BLaER1 (cell line): ENCODE measurements at regions not wholly inside any gene's neighbourhood (a gene's known extent, or its start where the extent isn't known, plus 50 kb on each side); places are given as distances from the start of the nearest gene placed in this dataset.
"Not testable (repeated sequence)": the region's sequence is repeated elsewhere in the genome, so short reads cannot be mapped to it uniquely, and the experiment has no call there.

Source experiments
- H3K27ac ChIP-seq: shearing (Covaris generic); formaldehyde crosslinking; 2 replicates; pipeline ENCODE4 v1.8.1; 2022
- H3K27me3 ChIP-seq: shearing (Covaris generic); formaldehyde crosslinking; 2 replicates; pipeline ENCODE4 v1.8.1; 2022
- H3K36me3 ChIP-seq: shearing (Covaris generic); formaldehyde crosslinking; 2 replicates; pipeline ENCODE4 v1.8.1; 2022
- H3K4me1 ChIP-seq: shearing (Covaris generic); formaldehyde crosslinking; 2 replicates; pipeline ENCODE4 v1.8.1; 2022
- H3K4me2 ChIP-seq: shearing (Covaris generic); formaldehyde crosslinking; 2 replicates; pipeline ENCODE4 v1.8.1; 2022
- H3K4me3 ChIP-seq: shearing (Covaris generic); formaldehyde crosslinking; 2 replicates; pipeline ENCODE4 v1.8.1; 2022
- H3K9ac ChIP-seq: shearing (Covaris generic); formaldehyde crosslinking; 2 replicates; pipeline ENCODE4 v1.8.1; 2022
- H3K9me3 ChIP-seq: shearing (Covaris generic); formaldehyde crosslinking; 2 replicates; pipeline ENCODE4 v1.8.1; 2022
- H4K20me1 ChIP-seq: shearing (Covaris generic); formaldehyde crosslinking; 2 replicates; pipeline ENCODE4 v1.8.1; 2022
- Cebpa-rat ChIP-seq: shearing (Covaris generic); IDR thresholded peaks from 2 replicates; pipeline ENCODE4 v1.8.1; 2022

- Histone ChIP-seq H3K4me1 (no peaks in the 10 kb centered on the region), H3K36me3 (no peaks in the 10 kb centered on the region), H3K27me3 (no peaks in the 10 kb centered on the region), H3K4me2 (no peak overlapping the region), H3K4me3 (no peak overlapping the region), H4K20me1 (no peaks in the 10 kb centered on the region), H3K9me3 (peaks cover 19% of the 10 kb centered on the region), H3K27ac (no peak overlapping the region), H3K9ac (no peak overlapping the region)
- no peak for TF ChIP-seq Cebpa-rat
Measured at GRCh38 chr10:83734278-83734677, 405.0 kb upstream of the GHITM start.

- H3K4me2 ChIP-seq = no peak overlapping the region
- no peaks in the 10 kb centered on the region for H3K4me1 ChIP-seq
- H3K27me3 ChIP-seq = no peaks in the 10 kb centered on the region
- no peaks in the 10 kb centered on the region for H3K36me3 ChIP-seq
- H3K9me3 ChIP-seq = peaks cover 27% of the 10 kb centered on the region
- no peak overlapping the region for H3K27ac ChIP-seq
- no peak for TF ChIP-seq Cebpa-rat
- H4K20me1 ChIP-seq = no peaks in the 10 kb centered on the region
- H3K4me3 ChIP-seq = no peak overlapping the region
- H3K9ac ChIP-seq = no peak overlapping the region
Measured at GRCh38 chr10:83736008-83736407, 403.3 kb upstream of the GHITM start.

- H3K27me3 ChIP-seq = no peaks in the 10 kb centered on the region
- no peak overlapping the region for H3K4me2 ChIP-seq
- TF ChIP-seq Cebpa-rat = no peak
- H3K36me3 ChIP-seq = no peaks in the 10 kb centered on the region
- H3K4me1 ChIP-seq = no peaks in the 10 kb centered on the region
- H3K4me3 ChIP-seq = no peak overlapping the region
- peaks cover 50% of the 10 kb centered on the region for H3K9me3 ChIP-seq
- no peak overlapping the region for H3K27ac ChIP-seq
- H4K20me1 ChIP-seq = no peaks in the 10 kb centered on the region
- H3K9ac ChIP-seq = no peak overlapping the region
Measured at GRCh38 chr10:83750604-83751003, 388.7 kb upstream of the GHITM start.

- Histone ChIP-seq H3K4me3 (no peak overlapping the region), H3K36me3 (no peaks in the 10 kb centered on the region), H3K9me3 (peaks cover 50% of the 10 kb centered on the region), H4K20me1 (no peaks in the 10 kb centered on the region), H3K27me3 (no peaks in the 10 kb centered on the region), H3K4me2 (no peak overlapping the region), H3K27ac (no peak overlapping the region), H3K9ac (no peak overlapping the region), H3K4me1 (no peaks in the 10 kb centered on the region)
- no peak for TF ChIP-seq Cebpa-rat
Measured at GRCh38 chr10:83753490-83753889, 385.8 kb upstream of the GHITM start.

GRCh38 chr10:83754857-83755256 lies 384.5 kb upstream of the GHITM start:
- H3K4me3 ChIP-seq = no peak overlapping the region
- H3K4me1 ChIP-seq = no peaks in the 10 kb centered on the region
- no peaks in the 10 kb centered on the region for H3K27me3 ChIP-seq
- H3K4me2 ChIP-seq = no peak overlapping the region
- H3K9ac ChIP-seq = no peak overlapping the region
- TF ChIP-seq Cebpa-rat = no peak
- peaks cover 44% of the 10 kb centered on the region for H3K9me3 ChIP-seq
- no peak overlapping the region for H3K27ac ChIP-seq
- H3K36me3 ChIP-seq = no peaks in the 10 kb centered on the region
- no peaks in the 10 kb centered on the region for H4K20me1 ChIP-seq

GRCh38 chr10:83760142-83760541 lies 379.2 kb upstream of the GHITM start:
- no peak overlapping the region for H3K4me2 ChIP-seq
- H3K36me3 ChIP-seq = no peaks in the 10 kb centered on the region
- no peaks in the 10 kb centered on the region for H4K20me1 ChIP-seq
- no peak overlapping the region for H3K27ac ChIP-seq
- no peak overlapping the region for H3K4me3 ChIP-seq
- H3K27me3 ChIP-seq = no peaks in the 10 kb centered on the region
- no peak for TF ChIP-seq Cebpa-rat
- no peaks in the 10 kb centered on the region for H3K9me3 ChIP-seq
- H3K9ac ChIP-seq = no peak overlapping the region
- no peaks in the 10 kb centered on the region for H3K4me1 ChIP-seq

- Histone ChIP-seq H3K27ac (no peak overlapping the region), H3K4me2 (no peak overlapping the region), H3K27me3 (no peaks in the 10 kb centered on the region), H3K9me3 (no peaks in the 10 kb centered on the region), H3K9ac (no peak overlapping the region), H3K4me3 (no peak overlapping the region), H3K4me1 (no peaks in the 10 kb centered on the region), H4K20me1 (no peaks in the 10 kb centered on the region), H3K36me3 (no peaks in the 10 kb centered on the region)
- no peak for TF ChIP-seq Cebpa-rat
Measured at GRCh38 chr10:83764666-83765065, 374.6 kb upstream of the GHITM start.

- no peak for TF ChIP-seq Cebpa-rat
- Histone ChIP-seq H3K9ac (no peak overlapping the region), H4K20me1 (no peaks in the 10 kb centered on the region), H3K4me3 (no peak overlapping the region), H3K4me1 (no peaks in the 10 kb centered on the region), H3K27ac (no peak overlapping the region), H3K9me3 (no peaks in the 10 kb centered on the region), H3K27me3 (no peaks in the 10 kb centered on the region), H3K4me2 (no peak overlapping the region), H3K36me3 (no peaks in the 10 kb centered on the region)
Measured at GRCh38 chr10:83765731-83766130, 373.6 kb upstream of the GHITM start.

GRCh38 chr10:83769281-83769820 lies 370.0 kb upstream of the GHITM start:
- TF ChIP-seq Cebpa-rat = no peak
- Histone ChIP-seq H3K4me1 (no peaks in the 10 kb centered on the region), H4K20me1 (no peaks in the 10 kb centered on the region), H3K36me3 (no peaks in the 10 kb centered on the region), H3K27ac (no peak overlapping the region), H3K4me3 (no peak overlapping the region), H3K9ac (no peak overlapping the region), H3K4me2 (no peak overlapping the region), H3K9me3 (no peaks in the 10 kb centered on the region), H3K27me3 (no peaks in the 10 kb centered on the region)

- H3K36me3 ChIP-seq, H4K20me1 ChIP-seq, H3K4me1 ChIP-seq, H3K27ac ChIP-seq, H3K9ac ChIP-seq, H3K27me3 ChIP-seq, H3K4me3 ChIP-seq, H3K4me2 ChIP-seq: not testable (repeated sequence)
- peaks cover 15% of the 10 kb centered on the region for H3K9me3 ChIP-seq
Measured at GRCh38 chr10:83786701-83787100, 352.6 kb upstream of the GHITM start.

- Histone ChIP-seq H3K4me1 (no peaks in the 10 kb centered on the region), H3K36me3 (no peaks in the 10 kb centered on the region), H3K27me3 (no peaks in the 10 kb centered on the region), H3K4me2 (no peak overlapping the region), H4K20me1 (no peaks in the 10 kb centered on the region), H3K4me3 (no peak overlapping the region), H3K9ac (no peak overlapping the region), H3K9me3 (no peaks in the 10 kb centered on the region), H3K27ac (no peak overlapping the region)
- TF ChIP-seq Cebpa-rat = no peak
Measured at GRCh38 chr10:83801983-83802382, 337.3 kb upstream of the GHITM start.
